HG03354 (cell line): ENCODE measurements at regions not wholly inside any gene's neighbourhood (a gene's known extent, or its start where the extent isn't known, plus 50 kb on each side); places are given as distances from the start of the nearest gene placed in this dataset.
A peak's percentile ranks its signal among the peaks of the same experiment; 100 is the strongest.
"Not testable (repeated sequence)": the region's sequence is repeated elsewhere in the genome, so short reads cannot be mapped to it uniquely, and the experiment has no call there.

Source experiments
- ATAC-seq: cut with Tn5 transposase; IDR thresholded peaks from one replicate; pipeline ENCODE4 v1.9.1; 2021; ENCODE audit warnings: mild to moderate bottlenecking; ENCODE audit not compliant: unreplicated experiment, poor library complexity, severe bottlenecking

GRCh38 chr7:65259864-65260525 lies 113.7 kb upstream of the ZNF92 start:
- ATAC-seq, result not testable (repeated sequence)

DNA sequence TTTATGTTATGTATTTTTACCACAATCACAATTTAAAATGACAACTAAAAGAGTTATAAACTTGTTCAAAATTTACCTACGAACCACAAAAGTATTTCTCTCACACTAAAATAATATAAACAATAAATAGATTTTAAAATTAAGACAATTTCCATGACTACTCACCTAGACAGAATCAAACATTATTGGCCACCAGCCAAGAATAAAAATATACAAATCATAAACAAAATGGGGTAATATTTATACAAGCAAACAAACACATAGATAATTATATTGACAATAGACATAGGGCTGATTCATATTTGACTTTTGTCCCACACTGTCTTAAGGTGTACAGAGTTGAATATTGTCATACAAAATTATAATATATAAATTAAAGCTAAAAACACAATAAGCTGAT lies 119.6 kb upstream of the ZNF92 start:
- no peak for ATAC-seq

GRCh38 chr7:65251851-65252620 lies 121.6 kb upstream of the ZNF92 start:
- peak; percentile 87 for ATAC-seq

DNA sequence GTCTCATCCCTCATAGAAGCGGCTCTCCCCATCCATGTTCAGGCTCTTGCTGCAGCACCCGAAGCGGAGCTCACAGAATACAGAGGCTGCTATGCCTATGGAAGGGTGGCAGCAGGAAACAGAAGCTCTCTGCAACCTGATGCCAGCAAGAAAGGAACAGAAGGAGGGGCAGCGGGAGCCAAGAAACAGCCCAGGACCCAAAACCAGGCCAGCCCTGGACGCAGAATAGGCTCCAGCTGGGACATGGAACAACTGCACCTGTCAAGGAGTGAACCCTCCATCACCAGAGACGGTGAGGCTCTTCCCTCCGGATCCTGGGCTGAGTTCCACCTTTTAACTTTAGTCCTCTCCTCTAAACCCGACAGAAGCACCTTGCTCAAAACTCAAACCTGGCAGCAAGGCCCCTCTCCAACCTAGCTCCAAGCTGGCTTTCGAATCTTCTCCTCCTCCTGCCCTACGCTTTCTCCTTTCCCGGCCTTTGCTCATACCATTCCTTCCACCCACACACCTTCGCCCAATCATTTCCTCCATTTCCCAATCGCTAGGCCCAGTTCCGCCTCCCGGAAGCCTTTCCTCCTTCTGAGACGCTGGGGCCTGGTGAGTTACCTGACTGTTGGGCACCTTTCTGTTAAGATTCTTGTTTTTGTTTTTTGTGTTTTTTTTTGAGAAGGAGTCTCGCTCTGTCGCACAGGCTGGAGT lies 122.8 kb upstream of the ZNF92 start:
- no peak for ATAC-seq

- no peak for ATAC-seq
Measured at GRCh38 chr7:65250216-65250615, 123.4 kb upstream of the ZNF92 start.

DNA sequence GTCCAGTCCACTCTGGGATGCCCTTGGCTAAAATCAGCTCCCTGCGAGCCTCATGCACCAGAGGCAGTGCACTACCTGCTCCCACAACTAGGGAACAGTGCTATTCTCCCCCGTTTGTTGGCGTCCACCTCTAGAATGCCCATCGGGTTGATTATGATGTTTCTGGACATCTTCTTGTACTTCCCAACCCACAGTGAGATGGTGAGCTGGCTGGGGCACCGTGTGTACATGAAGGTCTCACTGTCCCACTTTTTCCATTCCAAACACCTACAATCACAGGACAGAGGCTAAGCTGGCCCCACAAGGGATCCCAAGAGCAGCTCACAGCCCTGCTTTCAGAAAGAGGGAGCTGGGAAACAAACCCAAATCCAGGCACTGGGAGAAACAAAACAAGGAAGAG lies 126.2 kb upstream of the ZNF92 start:
- ATAC-seq, result no peak

DNA sequence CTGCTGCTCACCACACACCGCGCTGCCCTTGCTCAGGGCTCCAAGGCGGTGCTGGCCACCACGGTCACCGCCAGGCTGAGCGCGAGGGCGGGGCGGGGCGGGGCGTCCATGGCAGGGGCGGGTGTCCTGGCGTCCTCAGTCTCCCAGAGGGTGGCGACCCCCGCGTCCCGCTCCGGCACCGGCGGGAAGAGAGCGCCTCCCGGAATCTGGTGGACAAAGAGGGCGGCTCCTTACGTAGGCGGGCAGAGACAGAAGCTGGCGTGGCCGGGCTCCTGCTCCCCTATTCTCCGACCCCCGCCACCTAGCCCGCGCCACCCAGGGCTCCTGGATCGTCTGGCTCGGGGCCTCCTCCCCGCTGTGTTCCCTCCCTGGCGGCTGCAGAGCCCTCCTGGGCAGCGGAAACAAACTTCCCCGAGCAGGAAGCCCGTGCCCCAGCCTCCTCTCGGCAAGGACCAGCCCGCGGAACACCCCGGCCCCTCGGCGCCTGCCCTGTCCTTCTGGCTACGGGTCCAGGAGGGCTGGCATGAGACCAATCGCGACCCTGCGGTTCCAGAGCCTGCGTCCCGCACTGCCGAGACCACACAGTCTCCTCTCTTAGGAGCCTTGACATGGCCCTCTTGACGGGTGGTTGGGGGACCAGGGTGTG lies 133.8 kb upstream of the ZNF92 start:
- no peak for ATAC-seq

GRCh38 chr7:65239324-65239706 lies 134.3 kb upstream of the ZNF92 start:
- no peak for ATAC-seq

- no peak for ATAC-seq
Measured at GRCh38 chr7:65238785-65239184, 134.9 kb upstream of the ZNF92 start.

- no peak for ATAC-seq
Measured at GRCh38 chr7:65235586-65235985, 138.1 kb upstream of the ZNF92 start.

DNA sequence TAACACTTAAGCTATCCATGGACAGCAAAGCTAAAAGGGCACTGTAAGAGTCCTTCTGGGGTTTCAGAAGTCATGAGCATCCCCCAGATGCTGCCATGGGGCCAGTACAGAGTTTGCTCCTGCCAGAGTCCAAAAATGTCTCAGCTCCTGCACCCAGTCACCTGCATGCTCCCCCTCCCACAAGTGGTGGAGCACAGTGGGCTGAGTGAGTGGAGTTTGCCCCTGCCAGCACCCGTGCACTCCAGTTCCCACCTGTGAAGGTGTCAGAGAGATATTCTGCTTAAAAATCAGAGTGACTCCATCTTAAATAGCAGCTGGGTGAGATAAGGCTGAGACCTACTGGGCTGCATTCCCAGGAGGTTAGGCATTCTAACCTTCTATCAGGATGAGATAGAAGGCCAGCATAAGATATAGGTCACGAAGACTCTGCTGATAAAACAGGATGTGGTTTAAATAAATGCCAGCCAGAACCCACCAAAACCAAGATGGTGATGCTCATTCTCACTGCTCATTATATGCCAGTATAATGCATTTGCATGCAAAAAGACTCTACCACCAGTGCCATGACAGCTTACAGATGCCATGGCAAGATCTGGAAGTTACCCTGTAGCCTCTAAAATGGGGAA lies 140.1 kb upstream of the ZNF92 start:
- no peak for ATAC-seq

- no peak for ATAC-seq
Measured at GRCh38 chr7:65230231-65230630, 143.4 kb upstream of the ZNF92 start.

- no peak for ATAC-seq
Measured at GRCh38 chr7:65225422-65226006, 148.1 kb upstream of the ZNF92 start.

DNA sequence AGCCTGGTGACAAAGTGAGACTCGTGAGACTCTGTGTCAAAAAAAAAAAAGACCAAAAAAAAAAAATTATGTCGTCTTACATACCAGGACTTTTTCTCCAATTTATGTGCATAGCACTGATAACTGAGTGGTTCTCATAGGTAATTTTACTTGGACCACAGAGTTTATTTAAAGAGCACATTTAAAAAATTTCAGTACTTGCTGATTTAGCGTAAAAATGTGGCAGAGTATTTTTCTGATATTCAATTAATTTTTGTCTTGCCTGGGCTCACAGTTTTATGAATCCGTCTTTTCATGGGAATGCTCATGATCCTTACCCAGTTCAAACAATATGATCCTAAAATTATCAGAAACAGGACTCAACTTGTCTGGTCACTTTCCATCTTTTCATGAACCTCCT lies 151.0 kb upstream of the ZNF92 start:
- ATAC-seq, result no peak

DNA sequence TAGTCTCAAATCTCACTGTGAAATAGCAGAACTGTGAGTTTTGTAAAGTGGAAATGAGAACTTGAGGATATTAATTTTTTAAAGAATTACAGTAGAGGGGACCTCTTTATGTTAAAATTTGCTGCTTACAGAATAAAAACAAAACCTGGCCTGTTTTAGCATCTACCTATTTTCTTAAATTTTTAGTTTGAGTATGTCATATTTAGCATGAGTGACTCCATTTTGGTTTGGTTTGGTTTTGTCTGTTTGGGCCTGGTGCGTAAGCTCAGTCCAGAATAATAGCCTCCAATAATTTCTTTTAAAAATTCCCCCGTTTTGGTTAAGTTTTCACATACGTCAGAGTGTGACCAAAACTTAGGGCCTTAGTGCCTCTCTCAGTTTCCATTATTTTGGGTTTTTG lies 152.0 kb upstream of the ZNF92 start:
- ATAC-seq, result no peak

DNA sequence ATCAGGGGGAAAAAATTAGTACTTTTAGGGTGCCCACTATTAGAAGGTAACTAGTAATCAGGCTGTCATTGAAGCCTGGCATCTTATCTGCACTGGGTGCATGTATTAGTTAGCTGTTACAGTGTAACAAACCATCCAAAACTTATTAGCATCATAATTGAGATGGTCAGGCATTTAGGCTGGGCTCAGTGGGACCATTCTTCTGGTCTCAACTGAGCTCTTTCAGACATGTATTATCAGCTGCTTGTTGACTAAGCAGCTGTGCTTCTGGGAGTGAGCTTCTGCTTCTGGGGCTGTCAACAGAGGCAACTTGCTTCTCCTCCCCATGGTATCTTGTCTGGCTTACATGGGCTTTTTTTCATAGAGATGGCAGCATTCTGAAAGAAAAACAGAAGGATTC lies 154.0 kb upstream of the ZNF92 start:
- no peak for ATAC-seq

DNA sequence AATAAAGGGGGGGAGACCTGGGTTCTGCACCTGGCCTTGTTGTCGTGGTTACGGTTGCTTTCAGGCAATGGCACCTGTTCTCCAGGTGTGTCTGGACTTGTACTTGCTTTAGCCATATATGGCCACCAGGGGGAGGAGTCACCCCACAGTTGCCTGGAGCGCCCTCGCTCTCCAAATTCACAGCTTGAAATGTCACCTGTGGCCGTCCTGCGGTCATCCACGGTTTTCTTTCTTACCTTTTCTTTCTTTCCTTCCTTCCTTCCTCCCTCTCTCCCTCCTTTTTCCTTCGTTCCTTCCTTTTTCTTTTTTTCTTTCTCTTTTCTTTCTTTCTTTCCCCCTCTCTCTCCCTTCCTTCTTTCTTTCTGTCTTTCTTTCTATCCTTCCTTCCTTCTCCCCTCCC lies 157.2 kb upstream of the ZNF92 start:
- peak; percentile 92 for ATAC-seq

GRCh38 chr7:65213260-65213659 lies 160.4 kb upstream of the ZNF92 start:
- not testable (repeated sequence) for ATAC-seq

GRCh38 chr7:65199221-65199620 lies 174.4 kb upstream of the ZNF92 start:
- ATAC-seq, result not testable (repeated sequence)
